ENCODE measurements at regions not wholly inside any gene's neighbourhood (a gene's known extent, or its start where the extent isn't known, plus 50 kb on each side); places are given as distances from the start of the nearest gene placed in this dataset.

GRCh38 chr5:148953711-148954110, 109.2 kb downstream of the SH3TC2 start:
- H3K4me3 ChIP-seq (ENCODE audit: low read depth in 2 of 2, low read length in 1 of 2): no peak overlapping the region
- no peaks in the 10 kb centered on the region for H3K27me3 ChIP-seq (ENCODE audit: insufficient read depth)
- ChIA-PET POLR2A (no interaction called here), CTCF (interaction anchor here (0.7 to 1.4 kb wide), 3 partner anchors 81 to 223 kb away, joined by 3 to 5 read pairs (median 4); no protein-coding TSS in a partner anchor)
- peaks cover 7% of the 10 kb centered on the region in 2 experiments; a peak in 2 of 4 replicates for H3K4me1 ChIP-seq (ENCODE audit: control insufficient read depth in 1 of 2, insufficient read depth in 2 of 2, low read depth in 1 of 2, low read length in 1 of 2)
- DNase-seq: no peak
- no peaks in the 10 kb centered on the region for H3K9me3 ChIP-seq
- H3K79me2 ChIP-seq (ENCODE audit: insufficient read depth): no peaks in the 10 kb centered on the region
- TF ChIP-seq CTCF (IDR thresholded peaks at IDR 0.05): no peak
- no peak for TF ChIP-seq FOXJ3 (CRISPR knock-in tag; IDR thresholded peaks at IDR 0.05)
- no peak for TF ChIP-seq SIN3A (IDR thresholded peaks at IDR 0.05; ENCODE audit: borderline replicate concordance, low read depth, low read length)
- no peak for TF ChIP-seq NRF1 (IDR thresholded peaks at IDR 0.05; ENCODE audit: low read depth, low read length)
- H2AFZ ChIP-seq (ENCODE audit: low read depth): no peak overlapping the region
- H3F3A ChIP-seq (replicated peaks; ENCODE audit: insufficient read depth): peaks cover 21% of the 10 kb centered on the region
- H3K36me3 ChIP-seq (replicated peaks in 1 of 2; ENCODE audit: control insufficient read depth in 1 of 2, insufficient read depth in 2 of 2, low read length in 1 of 2): no peaks in the 10 kb centered on the region
- H3K27ac ChIP-seq (ENCODE audit: low read depth in 2 of 2, low read length in 1 of 2): no peak overlapping the region
- no peak overlapping the region for H3K9ac ChIP-seq
- H4K20me1 ChIP-seq (ENCODE audit: insufficient read depth): no peaks in the 10 kb centered on the region
- H3K4me2 ChIP-seq: no peak overlapping the region
- WGBS (ENCODE audit: low lambda C conversion rate): no CpG with 5 or more reads among the region's 1 CpG
- no peaks in the 10 kb centered on the region for H3K9me2 ChIP-seq
